Right hindlimb (tissue), 1 donor: ENCODE measurements at regions not wholly inside any gene's neighbourhood (a gene's known extent, or its start where the extent isn't known, plus 50 kb on each side); places are given as distances from the start of the nearest gene placed in this dataset.

ENCODE experiments used
- DNase-seq: peaks from one replicate; pipeline ENCODE4 v3.0.0-alpha.2; 2018

- DNase-seq = no peak
Observed at GRCh38 chr4:180909279-180909678, 1333.9 kb upstream of the TENM3 start.

DNA sequence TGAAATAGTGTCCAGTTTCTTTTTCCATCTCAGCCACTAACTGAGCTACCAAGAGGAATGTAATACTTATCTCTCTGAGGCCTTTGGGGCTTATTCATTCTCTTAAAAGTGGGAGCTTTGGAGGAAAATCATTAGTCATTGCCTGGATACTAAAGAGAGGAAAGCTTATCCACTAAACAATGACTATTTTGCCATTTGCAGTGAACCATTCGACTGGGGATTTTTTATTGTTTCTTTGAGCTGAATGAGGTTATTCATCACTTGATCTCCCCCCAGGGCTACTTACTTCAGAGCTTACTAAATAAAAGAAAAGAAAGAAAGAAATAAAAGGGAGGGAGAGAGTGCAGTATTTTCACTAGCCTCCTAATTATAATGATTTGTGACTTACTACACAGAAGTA is 1329.5 kb upstream of the TENM3 start:
- DNase-seq = no peak

- no peak for DNase-seq
Observed at GRCh38 chr4:180923486-180923885, 1319.7 kb upstream of the TENM3 start.

- DNase-seq = no peak
Observed at GRCh38 chr4:180925805-180926204, 1317.4 kb upstream of the TENM3 start.

- no peak for DNase-seq
Observed at GRCh38 chr4:180926277-180926676, 1316.9 kb upstream of the TENM3 start.

DNA sequence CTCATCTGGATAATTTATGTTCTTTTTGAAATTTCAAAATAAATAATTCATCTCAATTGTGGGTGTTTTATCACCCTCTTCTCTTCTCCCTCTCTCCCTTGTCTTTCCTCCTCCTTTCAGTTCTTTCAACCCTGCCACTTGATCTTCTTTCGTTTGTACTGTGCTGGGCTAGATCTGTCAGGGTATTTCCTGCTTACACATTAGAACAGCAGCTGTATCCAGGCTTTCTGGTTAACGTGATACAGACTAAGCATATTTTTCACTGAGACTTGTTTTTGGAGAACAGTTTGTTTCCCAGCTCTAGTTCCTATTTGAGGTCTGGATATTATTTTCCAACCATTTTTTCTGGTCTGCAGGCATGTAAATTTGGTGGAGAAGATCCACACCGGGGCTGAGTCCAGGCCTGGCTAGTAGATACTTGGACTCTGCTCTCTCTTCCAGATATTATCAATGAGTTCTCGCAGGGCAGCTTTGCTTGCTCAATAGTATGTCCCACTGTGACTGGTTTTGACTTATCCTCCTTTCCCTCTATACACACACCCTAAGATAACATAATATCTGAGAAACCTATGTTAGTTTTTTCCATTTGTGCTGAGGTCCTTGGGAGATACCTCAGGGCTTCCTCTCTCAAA is 1310.7 kb upstream of the TENM3 start:
- no peak for DNase-seq

- DNase-seq = no peak
Observed at GRCh38 chr4:180937083-180937482, 1306.1 kb upstream of the TENM3 start.

DNA sequence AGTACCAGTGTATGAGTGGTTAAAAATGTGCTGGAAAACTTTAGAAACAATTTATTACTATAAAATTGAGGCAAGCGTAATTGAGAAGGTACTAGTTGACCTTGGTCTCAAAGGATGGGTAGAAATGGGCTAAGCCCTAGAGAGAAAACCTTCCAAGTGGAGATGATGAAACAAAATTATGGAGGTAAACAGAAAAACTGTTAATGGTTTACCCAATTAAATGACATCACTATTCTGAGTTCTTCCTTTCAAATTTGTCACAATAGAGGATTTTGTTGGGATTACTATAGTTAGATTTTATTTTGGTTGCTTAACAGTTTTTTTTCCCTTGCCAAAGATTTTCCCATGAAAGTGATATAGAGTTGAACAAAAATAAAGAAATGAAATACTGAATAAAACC is 1302.5 kb upstream of the TENM3 start:
- no peak for DNase-seq

- DNase-seq = no peak
Observed at GRCh38 chr4:180942367-180942916, 1300.8 kb upstream of the TENM3 start.

GRCh38 chr4:180946188-180946587 is 1297.0 kb upstream of the TENM3 start:
- DNase-seq = no peak

- DNase-seq = no peak
Observed at GRCh38 chr4:180947425-180947824, 1295.8 kb upstream of the TENM3 start.

DNA sequence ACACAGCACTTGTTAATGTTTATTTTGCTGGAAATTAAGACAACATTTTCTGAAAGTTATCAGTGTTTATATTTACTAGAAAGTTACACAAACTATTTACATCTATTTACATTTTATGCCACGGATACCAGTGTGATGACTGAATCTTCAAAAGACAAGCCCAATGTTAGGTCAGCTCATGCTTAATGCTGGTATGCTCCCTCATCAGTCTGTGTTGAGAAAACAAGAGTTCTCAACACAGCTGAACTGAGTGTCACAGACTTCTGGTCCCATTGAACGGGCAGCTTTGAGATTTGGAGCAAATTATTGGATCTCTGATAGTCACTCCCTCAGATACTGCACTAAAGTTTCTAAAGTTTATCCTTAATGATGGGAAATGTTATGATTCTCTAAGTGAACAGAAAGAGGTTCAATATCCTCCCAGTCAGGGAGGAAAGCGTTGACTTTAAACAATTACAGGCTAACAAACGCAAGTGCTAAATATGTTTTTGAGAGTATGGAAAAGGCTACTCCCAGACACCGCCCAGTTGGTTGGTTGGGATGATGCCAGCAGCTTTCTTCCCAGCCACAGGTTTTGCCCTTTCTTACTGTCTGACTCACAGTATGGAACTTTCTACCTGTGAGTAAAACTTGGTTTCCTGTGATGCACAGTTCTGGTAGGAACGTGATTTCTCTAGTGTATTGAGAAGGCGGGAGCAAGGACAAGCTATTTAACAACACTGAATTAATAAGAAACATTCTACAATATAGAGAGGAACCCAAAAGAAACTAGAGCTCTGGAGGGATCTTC is 1293.6 kb upstream of the TENM3 start:
- no peak for DNase-seq

GRCh38 chr4:180950377-180950776 is 1292.8 kb upstream of the TENM3 start:
- no peak for DNase-seq

- DNase-seq = no peak
Observed at GRCh38 chr4:180951312-180951711, 1291.9 kb upstream of the TENM3 start.

- no peak for DNase-seq
Observed at GRCh38 chr4:180953572-180953971, 1289.6 kb upstream of the TENM3 start.

GRCh38 chr4:180960743-180961401 is 1282.3 kb upstream of the TENM3 start:
- DNase-seq = no peak

GRCh38 chr4:180962268-180962667 is 1280.9 kb upstream of the TENM3 start:
- no peak for DNase-seq

- no peak for DNase-seq
Observed at GRCh38 chr4:180966312-180966711, 1276.9 kb upstream of the TENM3 start.

- DNase-seq = no peak
Observed at GRCh38 chr4:180967936-180968335, 1275.3 kb upstream of the TENM3 start.

- DNase-seq = no peak
Observed at GRCh38 chr4:180973894-180974293, 1269.3 kb upstream of the TENM3 start.

GRCh38 chr4:180990931-180991330 is 1252.3 kb upstream of the TENM3 start:
- DNase-seq = no peak

- no peak for DNase-seq
Observed at GRCh38 chr4:180993244-180993836, 1249.9 kb upstream of the TENM3 start.

DNA sequence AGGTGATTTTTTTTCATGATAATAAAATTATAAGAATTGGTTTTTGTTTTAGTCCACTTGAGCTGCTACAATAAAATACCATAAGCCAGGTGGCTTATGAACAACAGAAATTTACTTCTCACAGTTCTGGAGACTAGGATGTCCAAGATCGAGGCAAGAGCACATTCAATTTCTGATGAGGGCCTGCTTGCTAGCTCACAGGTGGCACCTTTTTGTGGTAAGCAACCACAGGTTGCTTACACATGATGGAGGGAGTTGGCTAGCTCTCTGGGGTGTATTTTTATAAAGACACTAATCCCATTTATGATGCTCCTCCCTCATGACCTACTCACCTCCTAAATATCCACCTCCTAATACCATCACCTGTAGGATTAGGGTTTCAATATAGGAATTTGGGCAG is 1248.5 kb upstream of the TENM3 start:
- no peak for DNase-seq
